SK-N-SH (cell line): ENCODE measurements at regions not wholly inside any gene's neighbourhood (a gene's known extent, or its start where the extent isn't known, plus 50 kb on each side); places are given as distances from the start of the nearest gene placed in this dataset.

Source experiments
- CTCF ChIA-PET: fragments of 300-600, 350-600 bp; formaldehyde crosslinking; extraction: SDS; loops from one replicate; lab custom pipeline; 2021; lab: Yijun Ruan, JAX
- POLR2A ChIA-PET: fragments of 350-600 bp; sonication (Branson Sonifier 250); formaldehyde crosslinking; extraction: SDS; loops from one replicate; lab custom pipeline; 2020; ENCODE audit warnings: antibody characterized with exemption, inconsistent platforms; lab: Yijun Ruan, JAX
- DNase-seq: peaks from one replicate; pipeline ENCODE4 v3.0.0; 2012
- H2AFZ ChIP-seq: fragments of 200-600 bp; sonication (generic); 2 replicates; pipeline ENCODE4 v1.8.1; 2016; ENCODE audit warnings: antibody characterized with exemption, mild to moderate bottlenecking, low read depth
- H3F3A ChIP-seq: fragments of 200-600 bp; sonication (generic); replicated peaks from 2 replicates; pipeline ENCODE3; 2016; ENCODE audit warnings: antibody characterized with exemption, mild to moderate bottlenecking; ENCODE audit not compliant: insufficient read depth
- H3K27ac ChIP-seq, 2 experiments: fragments of 200-500 bp in 1 of 2; fragments of 200-600 bp in 1 of 2; sonication (Bioruptor generic) in 1 of 2; sonication (generic), shearing (Covaris generic) in 1 of 2; 2 replicates each; pipeline versions ENCODE4 v1.5.1 to v1.6.1; 2014 to 2016; ENCODE audit warnings: low read depth in 2 of 2, inconsistent platforms in 1 of 2, low read length in 1 of 2, mild to moderate bottlenecking in 1 of 2, mixed read lengths in 1 of 2
- H3K27me3 ChIP-seq: fragments of 200-600 bp; sonication (generic), shearing (Covaris generic); 2 replicates; pipeline ENCODE4 v1.6.1; 2016; ENCODE audit warnings: mixed run types; ENCODE audit not compliant: insufficient read depth
- H3K36me3 ChIP-seq, 2 experiments: fragments of 200-500 bp in 1 of 2; fragments of 200-600 bp in 1 of 2; sonication (Bioruptor generic) in 1 of 2; sonication (generic) in 1 of 2; replicated peaks in 1 of 2; 2 replicates each; pipeline versions ENCODE3 to v1.5.1; 2014 to 2016; ENCODE audit warnings: low read length in 1 of 2, mild to moderate bottlenecking in 1 of 2; ENCODE audit not compliant: insufficient read depth in 2 of 2, control insufficient read depth in 1 of 2
- H3K4me1 ChIP-seq, 2 experiments: fragments of 200-500 bp in 1 of 2; fragments of 200-600 bp in 1 of 2; sonication (Bioruptor generic) in 1 of 2; sonication (generic), shearing (Covaris generic) in 1 of 2; 2 replicates each; pipeline versions ENCODE4 v1.5.1 to v1.6.1; 2014 to 2016; ENCODE audit warnings: low read depth in 1 of 2, low read length in 1 of 2, mixed run types in 1 of 2; ENCODE audit not compliant: insufficient read depth in 2 of 2, control insufficient read depth in 1 of 2
- H3K4me2 ChIP-seq: fragments of 200-600 bp; sonication (generic), shearing (Covaris generic); 2 replicates; pipeline ENCODE4 v1.6.1; 2017; ENCODE audit warnings: mixed run types
- H3K4me3 ChIP-seq, 2 experiments: fragments of 200-500 bp in 1 of 2; fragments of 200-600 bp in 1 of 2; sonication (Bioruptor generic) in 1 of 2; sonication (generic), shearing (Covaris generic) in 1 of 2; 2 replicates each; pipeline versions ENCODE4 v1.5.1 to v1.8.1; 2014 to 2016; ENCODE audit warnings: low read depth in 2 of 2, inconsistent platforms in 1 of 2, low read length in 1 of 2, mild to moderate bottlenecking in 1 of 2, mixed read lengths in 1 of 2, moderate library complexity in 1 of 2
- H3K79me2 ChIP-seq: fragments of 200-600 bp; sonication (generic); 2 replicates; pipeline ENCODE4 v1.8.1; 2017; ENCODE audit warnings: mild to moderate bottlenecking; ENCODE audit not compliant: insufficient read depth
- H3K9ac ChIP-seq: fragments of 200-600 bp; sonication (generic); 2 replicates; pipeline ENCODE4 v1.6.1; 2017; ENCODE audit warnings: mixed run types
- H3K9me2 ChIP-seq: fragments of 200-600 bp; sonication (generic); 2 replicates; pipeline ENCODE4 v1.6.1; 2017; ENCODE audit warnings: mixed run types
- H3K9me3 ChIP-seq: fragments of 200-600 bp; sonication (generic); 2 replicates; pipeline ENCODE4 v1.6.1; 2017; ENCODE audit warnings: mixed run types, mild to moderate bottlenecking, moderate library complexity
- H4K20me1 ChIP-seq: fragments of 200-600 bp; sonication (generic); 2 replicates; pipeline ENCODE4 v1.6.1; 2017; ENCODE audit warnings: mild to moderate bottlenecking, mixed run types; ENCODE audit not compliant: insufficient read depth
- CHD2 ChIP-seq: fragments of 150-350 bp; IDR thresholded peaks from 2 replicates; pipeline ENCODE4 v1.6.1; 2018; ENCODE audit warnings: low read length; ENCODE audit not compliant: partially characterized antibody
- CTCF ChIP-seq: fragments of 200-600 bp; sonication (generic); IDR thresholded peaks from 2 replicates; pipeline ENCODE4 v1.6.1; 2017; ENCODE audit warnings: antibody characterized with exemption, mild to moderate bottlenecking, moderate library complexity
- EP300 ChIP-seq, 2 experiments: IDR thresholded peaks; 2 replicates each; pipeline versions ENCODE4 v1.4.0 to v1.6.1; 2012; ENCODE audit warnings: borderline replicate concordance in 1 of 2, low read depth in 1 of 2, low read length in 1 of 2
- FOSL2 ChIP-seq: IDR thresholded peaks from 2 replicates; pipeline ENCODE4 v1.4.0; 2012; ENCODE audit warnings: low read depth, mild to moderate bottlenecking, moderate library complexity, borderline replicate concordance
- FOXJ3 ChIP-seq: sonication (generic); formaldehyde crosslinking; IDR thresholded peaks from 2 replicates; pipeline ENCODE4 v1.5.1; 2020; ENCODE audit warnings: mild to moderate bottlenecking, missing genetic modification reagents
- GATA2 ChIP-seq: sonication (generic); formaldehyde crosslinking; IDR thresholded peaks from 2 replicates; pipeline ENCODE4 v1.5.0; 2020; ENCODE audit warnings: mild to moderate bottlenecking, missing genetic modification reagents
- MXI1 ChIP-seq: IDR thresholded peaks from 2 replicates; pipeline ENCODE4 v1.6.1; 2012; ENCODE audit warnings: mild to moderate bottlenecking, low read depth, low read length, improper control_type of control experiment
- NRF1 ChIP-seq: IDR thresholded peaks from 2 replicates; pipeline ENCODE4 v1.6.1; 2012; ENCODE audit warnings: low read depth, mild to moderate bottlenecking, low read length
- RCOR1 ChIP-seq: fragments of 150-350 bp; IDR thresholded peaks from 2 replicates; pipeline ENCODE4 v1.6.1; 2017; ENCODE audit warnings: antibody characterized with exemption, low read length
- RXRA ChIP-seq: IDR thresholded peaks from 2 replicates; pipeline ENCODE4 v1.4.0; 2012; ENCODE audit warnings: low read depth, mild to moderate bottlenecking, borderline replicate concordance
- SIN3A ChIP-seq: IDR thresholded peaks from 2 replicates; pipeline ENCODE4 v1.6.1; 2012; ENCODE audit warnings: low read depth, mild to moderate bottlenecking, low read length, moderate library complexity, borderline replicate concordance
- YY1 ChIP-seq: IDR thresholded peaks from 2 replicates; pipeline ENCODE4 v1.4.0; 2012; ENCODE audit warnings: low read depth, mild to moderate bottlenecking
- WGBS: methylation state at CpG from one replicate; pipeline ENCODE4 v1.1.6; 2017; ENCODE audit warnings: low lambda C conversion rate; 5-methylcytosine and 5-hydroxymethylcytosine counted together
- TF ChIP-seq, protein P1 (sequence below): IDR thresholded peaks from 2 replicates; pipeline ENCODE4 v1.6.1; 2012; ENCODE audit warnings: mild to moderate bottlenecking, low read depth, low read length, moderate library complexity
- TF ChIP-seq, protein P2 (sequence below): IDR thresholded peaks from 2 replicates; pipeline ENCODE4 v1.4.0; 2012; ENCODE audit warnings: low read depth, borderline replicate concordance

- H3K9ac ChIP-seq = no peak overlapping the region
- WGBS = 11% methylated on average over 3 of the region's 3 CpGs
- no peak for DNase-seq
- H2AFZ ChIP-seq = no peak overlapping the region
- ChIA-PET POLR2A (no interaction called here), CTCF (no interaction called here)
- no peak overlapping the region for H3K4me3 ChIP-seq
- H3F3A ChIP-seq = no peaks in the 10 kb centered on the region
- no peaks in the 10 kb centered on the region for H4K20me1 ChIP-seq
- no peaks in the 10 kb centered on the region; the same call in 1 of the 2 replicates for H3K9me2 ChIP-seq
- no peak overlapping the region for H3K4me2 ChIP-seq
- no peaks in the 10 kb centered on the region for H3K36me3 ChIP-seq
- no peaks in the 10 kb centered on the region for H3K4me1 ChIP-seq
- no peak overlapping the region for H3K27ac ChIP-seq
- no peak for TF ChIP-seq RCOR1
- TF ChIP-seq MXI1 = no peak
- TF ChIP-seq NRF1 = no peak
- TF ChIP-seq, protein P1, sequence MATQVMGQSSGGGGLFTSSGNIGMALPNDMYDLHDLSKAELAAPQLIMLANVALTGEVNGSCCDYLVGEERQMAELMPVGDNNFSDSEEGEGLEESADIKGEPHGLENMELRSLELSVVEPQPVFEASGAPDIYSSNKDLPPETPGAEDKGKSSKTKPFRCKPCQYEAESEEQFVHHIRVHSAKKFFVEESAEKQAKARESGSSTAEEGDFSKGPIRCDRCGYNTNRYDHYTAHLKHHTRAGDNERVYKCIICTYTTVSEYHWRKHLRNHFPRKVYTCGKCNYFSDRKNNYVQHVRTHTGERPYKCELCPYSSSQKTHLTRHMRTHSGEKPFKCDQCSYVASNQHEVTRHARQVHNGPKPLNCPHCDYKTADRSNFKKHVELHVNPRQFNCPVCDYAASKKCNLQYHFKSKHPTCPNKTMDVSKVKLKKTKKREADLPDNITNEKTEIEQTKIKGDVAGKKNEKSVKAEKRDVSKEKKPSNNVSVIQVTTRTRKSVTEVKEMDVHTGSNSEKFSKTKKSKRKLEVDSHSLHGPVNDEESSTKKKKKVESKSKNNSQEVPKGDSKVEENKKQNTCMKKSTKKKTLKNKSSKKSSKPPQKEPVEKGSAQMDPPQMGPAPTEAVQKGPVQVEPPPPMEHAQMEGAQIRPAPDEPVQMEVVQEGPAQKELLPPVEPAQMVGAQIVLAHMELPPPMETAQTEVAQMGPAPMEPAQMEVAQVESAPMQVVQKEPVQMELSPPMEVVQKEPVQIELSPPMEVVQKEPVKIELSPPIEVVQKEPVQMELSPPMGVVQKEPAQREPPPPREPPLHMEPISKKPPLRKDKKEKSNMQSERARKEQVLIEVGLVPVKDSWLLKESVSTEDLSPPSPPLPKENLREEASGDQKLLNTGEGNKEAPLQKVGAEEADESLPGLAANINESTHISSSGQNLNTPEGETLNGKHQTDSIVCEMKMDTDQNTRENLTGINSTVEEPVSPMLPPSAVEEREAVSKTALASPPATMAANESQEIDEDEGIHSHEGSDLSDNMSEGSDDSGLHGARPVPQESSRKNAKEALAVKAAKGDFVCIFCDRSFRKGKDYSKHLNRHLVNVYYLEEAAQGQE = no peak
- no peak for TF ChIP-seq YY1
- no peak for TF ChIP-seq FOXJ3 (CRISPR knock-in tag)
- TF ChIP-seq CTCF = no peak
- TF ChIP-seq CHD2 = no peak
- TF ChIP-seq EP300 (IDR thresholded peaks at IDR 0.05; ENCODE audit: borderline replicate concordance in 1 of 2, low read depth in 1 of 2, low read length in 1 of 2) = no peak
- TF ChIP-seq, protein P2, sequence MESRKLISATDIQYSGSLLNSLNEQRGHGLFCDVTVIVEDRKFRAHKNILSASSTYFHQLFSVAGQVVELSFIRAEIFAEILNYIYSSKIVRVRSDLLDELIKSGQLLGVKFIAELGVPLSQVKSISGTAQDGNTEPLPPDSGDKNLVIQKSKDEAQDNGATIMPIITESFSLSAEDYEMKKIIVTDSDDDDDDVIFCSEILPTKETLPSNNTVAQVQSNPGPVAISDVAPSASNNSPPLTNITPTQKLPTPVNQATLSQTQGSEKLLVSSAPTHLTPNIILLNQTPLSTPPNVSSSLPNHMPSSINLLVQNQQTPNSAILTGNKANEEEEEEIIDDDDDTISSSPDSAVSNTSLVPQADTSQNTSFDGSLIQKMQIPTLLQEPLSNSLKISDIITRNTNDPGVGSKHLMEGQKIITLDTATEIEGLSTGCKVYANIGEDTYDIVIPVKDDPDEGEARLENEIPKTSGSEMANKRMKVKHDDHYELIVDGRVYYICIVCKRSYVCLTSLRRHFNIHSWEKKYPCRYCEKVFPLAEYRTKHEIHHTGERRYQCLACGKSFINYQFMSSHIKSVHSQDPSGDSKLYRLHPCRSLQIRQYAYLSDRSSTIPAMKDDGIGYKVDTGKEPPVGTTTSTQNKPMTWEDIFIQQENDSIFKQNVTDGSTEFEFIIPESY = no peak
- no peak for TF ChIP-seq SIN3A
- no peak for TF ChIP-seq FOSL2
- no peak for TF ChIP-seq RXRA
- TF ChIP-seq GATA2 (CRISPR knock-in tag) = no peak
- H3K9me3 ChIP-seq = no peaks in the 10 kb centered on the region
- H3K27me3 ChIP-seq = no peaks in the 10 kb centered on the region
- H3K79me2 ChIP-seq = no peaks in the 10 kb centered on the region
These were observed 402.7 kb upstream of the BRINP3 start for GRCh38 chr1:190880352-190880751.
